Hematopoietic multipotent progenitor cell treated with erythropoietin and hydrocortisone succinate and interleukin-3 and kit ligand, for 4 days (in vitro differentiated cells): ENCODE measurements at regions not wholly inside any gene's neighbourhood (a gene's known extent, or its start where the extent isn't known, plus 50 kb on each side); places are given as distances from the start of the nearest gene placed in this dataset.
"Not testable (repeated sequence)": the region's sequence is repeated elsewhere in the genome, so short reads cannot be mapped to it uniquely, and the experiment has no call there.

ENCODE experiments used
- DNase-seq: peaks from one replicate; pipeline ENCODE4 v3.0.0-alpha.2; 2015

DNA sequence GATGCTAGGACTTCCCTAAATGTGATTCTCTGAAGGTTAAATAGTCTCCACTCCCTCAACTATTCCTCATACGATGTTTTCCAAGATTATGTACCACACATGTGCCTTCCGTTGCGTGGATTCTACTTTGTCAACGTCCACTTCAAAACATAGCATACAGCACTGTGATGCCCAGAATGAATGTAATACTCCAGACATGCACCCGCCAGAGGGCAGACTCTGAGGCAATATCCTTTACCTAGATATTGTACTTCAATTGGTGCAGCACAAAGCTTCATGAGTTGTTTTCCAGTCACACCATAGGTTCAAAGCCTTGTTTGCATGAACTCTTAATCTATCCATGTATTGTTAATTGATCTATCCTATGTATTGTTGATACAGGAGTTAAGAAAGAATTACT lies 201.0 kb upstream of the NABP1 start:
- no peak for DNase-seq

DNA sequence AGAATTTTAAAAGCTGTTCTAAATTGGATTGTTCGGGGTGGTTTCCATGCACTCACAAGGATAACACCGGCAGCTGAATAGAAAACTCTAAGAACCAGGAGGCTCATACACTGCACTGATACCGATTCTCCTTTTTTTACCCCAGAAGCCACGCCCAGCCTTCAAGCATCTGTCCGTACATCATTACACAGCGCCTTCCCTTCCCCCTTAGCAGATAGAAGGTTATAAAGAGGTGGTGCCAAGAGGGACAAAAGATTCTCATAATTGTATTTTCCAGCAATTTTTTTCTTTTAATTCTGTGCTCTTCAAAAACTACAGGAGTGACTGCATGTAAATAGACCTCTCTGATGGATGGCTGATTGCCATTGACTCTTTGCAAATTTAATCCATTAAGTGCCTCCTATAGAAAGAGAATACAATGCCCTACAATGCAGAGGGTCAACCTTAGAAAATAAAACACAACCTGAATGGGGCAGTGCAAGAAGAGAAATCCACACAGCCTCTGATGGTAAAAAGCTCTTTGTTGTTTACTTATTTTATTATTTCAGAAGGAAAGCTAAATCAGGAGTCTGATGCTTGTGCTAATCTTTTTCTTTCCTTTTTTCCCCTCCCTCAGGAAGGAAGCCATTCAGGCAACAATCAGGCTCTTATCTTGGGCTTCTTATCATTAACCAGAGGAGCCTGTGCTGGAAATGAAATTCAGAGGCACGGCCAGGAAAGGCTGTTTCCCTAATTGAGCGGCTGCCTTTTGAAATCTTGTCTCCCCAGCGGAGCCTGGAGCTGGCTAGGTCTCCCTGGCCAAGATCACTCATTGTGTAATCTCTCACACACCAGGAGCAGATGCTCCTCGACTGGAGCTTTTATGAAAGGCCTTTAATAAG lies 198.9 kb upstream of the NABP1 start:
- peak; percentile 19 for DNase-seq

DNA sequence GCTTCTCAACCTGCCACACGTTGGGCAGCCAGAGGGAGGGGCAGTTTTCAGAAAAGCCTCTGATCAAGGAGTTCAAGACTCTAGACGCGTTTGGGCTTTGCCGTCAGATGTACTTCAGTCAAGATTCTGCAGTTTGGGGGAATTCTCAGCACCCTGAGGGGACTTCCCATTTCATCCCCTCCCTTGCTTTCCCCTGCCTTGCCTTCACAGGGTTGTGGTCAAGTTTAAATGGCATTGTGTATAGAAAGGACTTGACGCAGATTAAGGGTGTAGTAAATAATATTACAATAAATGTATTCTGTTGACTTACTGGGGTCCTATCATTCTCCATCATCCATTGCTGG lies 198.3 kb upstream of the NABP1 start:
- no peak for DNase-seq

GRCh38 chr2:191481305-191482070 lies 196.4 kb upstream of the NABP1 start:
- no peak for DNase-seq

GRCh38 chr2:191483117-191483516 lies 194.8 kb upstream of the NABP1 start:
- DNase-seq = no peak

DNA sequence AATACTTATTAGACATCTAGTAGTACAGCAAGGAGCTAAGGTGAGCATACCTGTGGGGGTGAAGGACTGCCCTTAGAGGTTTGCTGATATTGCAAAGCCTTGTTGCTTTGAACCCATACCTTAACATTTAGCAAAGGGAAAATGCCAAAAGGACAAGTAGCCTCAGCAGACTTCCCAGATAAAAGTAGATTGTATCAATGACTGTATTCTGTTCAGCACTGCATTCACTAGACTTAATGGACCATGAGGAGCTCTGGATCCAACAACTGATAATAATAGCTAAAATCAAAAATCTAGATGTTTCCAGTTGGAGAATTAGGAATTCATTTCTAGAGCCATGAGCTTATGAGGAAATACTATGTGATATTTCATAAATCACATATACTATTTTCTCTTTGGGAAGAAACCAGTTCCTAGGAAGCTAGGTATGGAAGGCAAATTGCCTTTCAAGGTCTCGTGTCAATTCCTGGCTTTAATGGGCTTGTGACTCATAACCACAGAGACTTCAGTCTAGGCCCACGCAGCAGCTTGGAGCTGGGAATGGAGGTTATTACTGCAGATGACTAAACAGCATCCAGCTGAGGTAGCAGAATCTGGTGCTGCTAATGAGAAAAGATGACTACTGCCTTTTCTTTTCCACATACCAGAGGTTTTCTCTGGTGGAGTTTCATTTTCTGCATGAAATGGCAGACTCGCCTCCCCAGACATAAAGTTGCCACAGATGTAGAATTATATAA lies 191.2 kb upstream of the NABP1 start:
- no peak for DNase-seq

- DNase-seq = no peak
Measured at GRCh38 chr2:191488135-191488534, 189.8 kb upstream of the NABP1 start.

DNA sequence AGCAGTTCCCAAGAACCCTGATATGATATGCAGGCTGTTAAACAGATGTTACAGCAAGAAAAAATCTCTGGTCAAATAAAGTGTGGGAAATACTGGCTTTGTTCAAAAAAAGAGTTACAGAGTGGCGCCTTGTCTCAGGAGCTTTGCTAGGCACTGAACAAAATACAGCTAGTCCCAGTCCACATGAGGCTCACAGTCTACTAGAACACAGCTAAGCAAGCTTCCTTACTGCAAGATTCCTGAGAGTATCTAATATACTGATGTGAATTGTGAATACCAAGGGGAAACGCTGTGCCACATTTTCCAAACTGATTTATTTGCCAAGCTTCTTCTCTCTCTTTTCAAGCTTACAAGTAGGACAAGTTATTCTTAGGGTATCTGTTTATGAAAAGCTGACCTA lies 188.8 kb upstream of the NABP1 start:
- no peak for DNase-seq

- DNase-seq = no peak
Measured at GRCh38 chr2:191496838-191497237, 181.1 kb upstream of the NABP1 start.

GRCh38 chr2:191497822-191498221 lies 180.1 kb upstream of the NABP1 start:
- DNase-seq = no peak

- no peak for DNase-seq
Measured at GRCh38 chr2:191499050-191499449, 178.9 kb upstream of the NABP1 start.

DNA sequence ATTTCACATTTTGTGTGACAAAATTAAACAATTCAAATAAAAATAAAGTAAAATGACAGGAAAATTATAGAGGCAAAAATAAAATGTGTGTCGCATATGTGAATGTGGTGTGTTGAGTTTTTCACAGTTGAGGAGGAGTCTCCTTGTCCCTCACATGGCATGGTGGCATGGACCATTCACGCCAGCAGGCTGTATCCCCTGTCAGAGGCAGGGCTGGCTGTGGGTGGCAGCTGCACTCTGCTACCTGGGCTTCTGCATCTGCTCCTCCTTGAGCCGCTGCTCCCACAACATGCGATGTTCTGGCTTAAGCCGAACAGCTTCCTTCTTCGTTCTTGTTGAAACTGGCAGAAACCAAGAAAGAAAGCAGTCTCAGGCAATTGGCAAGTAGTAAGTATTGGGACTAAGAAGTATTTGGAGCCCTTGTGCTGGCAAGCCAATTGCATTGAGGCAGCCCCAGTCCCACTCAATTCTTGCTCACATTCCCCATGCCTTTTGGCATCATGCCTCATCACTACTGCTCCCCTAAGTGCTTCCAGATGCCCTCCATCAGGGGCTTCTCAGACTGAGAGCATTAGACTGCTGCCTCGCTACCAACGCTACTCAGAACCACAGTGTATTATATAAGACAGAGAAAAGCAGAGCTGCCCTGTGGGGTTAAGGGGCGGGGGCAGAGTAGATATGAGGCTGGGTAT lies 177.9 kb upstream of the NABP1 start:
- DNase-seq = no peak

GRCh38 chr2:191500566-191500883 lies 177.4 kb upstream of the NABP1 start:
- no peak for DNase-seq

DNA sequence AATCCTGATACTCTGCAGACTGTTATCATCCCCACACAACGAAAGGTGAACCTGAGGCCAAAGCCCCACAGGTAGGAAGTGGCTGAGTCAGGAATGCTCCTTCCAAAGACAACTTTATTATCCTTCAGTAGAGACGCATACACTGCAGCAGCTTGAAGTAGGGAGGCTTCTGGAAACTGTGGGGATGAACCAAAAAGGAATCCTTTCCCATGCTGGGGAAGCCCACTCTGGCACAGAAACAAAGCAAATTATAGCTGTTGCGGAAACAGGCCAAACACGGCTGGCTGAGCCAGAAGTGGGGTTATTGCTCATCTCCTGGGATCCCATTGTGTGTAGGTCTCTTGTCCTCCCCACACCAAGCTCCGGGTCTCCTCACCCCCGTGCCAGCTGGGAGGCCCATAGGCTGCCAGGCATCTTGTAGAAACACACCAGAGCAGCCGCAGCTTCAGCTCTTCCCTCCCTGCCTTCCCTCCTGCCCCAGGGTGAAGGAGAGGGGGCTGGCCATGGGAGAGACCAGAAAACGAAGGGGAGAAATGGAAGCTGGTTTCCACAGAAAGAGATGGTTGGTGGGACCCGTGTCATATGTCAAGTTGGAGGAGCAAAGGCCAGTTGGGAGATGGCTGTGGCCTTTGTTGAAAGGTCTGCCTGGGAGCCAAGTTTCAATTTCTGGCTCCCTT lies 176.9 kb upstream of the NABP1 start:
- DNase-seq = no peak

GRCh38 chr2:191501561-191502168 lies 176.3 kb upstream of the NABP1 start:
- peak; percentile 18 for DNase-seq

GRCh38 chr2:191506515-191506914 lies 171.4 kb upstream of the NABP1 start:
- no peak for DNase-seq

DNA sequence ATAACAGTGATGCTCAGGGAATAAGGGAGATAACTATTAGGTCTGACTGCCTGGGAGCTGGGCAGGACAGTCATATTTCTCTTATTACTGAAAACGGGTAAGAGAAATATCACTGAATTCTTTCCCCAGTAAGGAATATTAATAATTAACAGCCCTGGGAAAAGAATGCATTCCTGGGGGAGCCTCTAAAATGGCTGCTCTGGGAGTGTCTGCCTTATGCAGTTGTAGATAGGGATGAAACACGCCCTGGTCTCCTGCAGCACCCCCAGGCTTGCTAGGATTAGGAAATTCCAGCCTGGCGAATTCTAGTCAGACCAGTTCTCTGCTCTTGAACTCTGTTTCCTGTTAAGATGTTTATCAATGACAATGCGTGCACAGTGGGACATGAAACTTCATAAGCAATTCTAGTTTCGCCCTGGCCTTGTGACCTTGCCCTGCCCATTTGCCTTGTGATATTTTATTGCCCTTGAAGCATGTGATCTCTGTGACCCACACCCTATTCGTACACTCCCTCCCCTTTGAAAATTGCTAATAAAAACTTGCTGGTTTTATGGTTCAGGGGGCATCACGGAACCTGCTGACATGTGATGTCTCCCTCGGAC lies 170.6 kb upstream of the NABP1 start:
- DNase-seq = not testable (repeated sequence)

DNA sequence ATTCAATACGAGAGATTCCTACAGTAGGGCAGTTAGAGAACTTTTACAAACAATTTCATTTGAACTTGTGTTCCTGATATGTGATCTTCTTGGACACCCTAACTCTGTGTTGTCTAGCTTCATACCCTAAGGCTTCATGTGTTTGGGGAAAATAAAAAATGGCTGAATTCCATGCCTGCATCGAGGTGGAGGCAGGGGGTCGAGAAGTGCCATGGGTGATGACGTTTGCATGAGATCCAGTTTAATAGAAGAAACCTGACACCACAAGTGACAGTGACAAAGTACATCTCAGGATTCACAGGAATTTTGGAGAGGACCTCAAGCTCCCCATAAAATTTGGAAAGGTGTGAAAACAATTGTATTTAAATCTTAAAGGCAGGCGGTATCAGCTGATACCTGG lies 169.2 kb upstream of the NABP1 start:
- no peak for DNase-seq

- DNase-seq = no peak
Measured at GRCh38 chr2:191512216-191512835, 165.6 kb upstream of the NABP1 start.

GRCh38 chr2:191512874-191513273 lies 165.1 kb upstream of the NABP1 start:
- no peak for DNase-seq

DNA sequence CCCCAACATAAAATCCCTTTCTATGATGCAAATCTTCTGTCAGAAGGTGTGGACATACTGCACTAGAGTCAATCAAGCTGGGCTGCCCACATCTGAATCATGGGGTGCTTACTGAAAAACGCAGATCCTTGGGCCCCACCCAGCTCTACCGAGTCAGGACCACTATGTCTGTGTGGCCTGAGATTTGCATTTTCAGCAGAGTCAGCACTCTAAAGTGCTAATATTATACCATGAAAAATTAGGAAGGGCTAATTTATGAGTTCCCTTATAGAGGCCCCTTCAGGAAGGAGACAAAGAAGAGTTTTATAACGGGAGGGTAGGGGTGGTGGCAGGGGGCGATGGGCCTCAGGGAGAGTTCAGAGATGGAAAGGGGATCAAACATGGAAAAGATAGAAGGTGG lies 163.3 kb upstream of the NABP1 start:
- DNase-seq = no peak
